ENCODE measurements at regions not wholly inside any gene's neighbourhood (a gene's known extent, or its start where the extent isn't known, plus 50 kb on each side); places are given as distances from the start of the nearest gene placed in this dataset.

DNA sequence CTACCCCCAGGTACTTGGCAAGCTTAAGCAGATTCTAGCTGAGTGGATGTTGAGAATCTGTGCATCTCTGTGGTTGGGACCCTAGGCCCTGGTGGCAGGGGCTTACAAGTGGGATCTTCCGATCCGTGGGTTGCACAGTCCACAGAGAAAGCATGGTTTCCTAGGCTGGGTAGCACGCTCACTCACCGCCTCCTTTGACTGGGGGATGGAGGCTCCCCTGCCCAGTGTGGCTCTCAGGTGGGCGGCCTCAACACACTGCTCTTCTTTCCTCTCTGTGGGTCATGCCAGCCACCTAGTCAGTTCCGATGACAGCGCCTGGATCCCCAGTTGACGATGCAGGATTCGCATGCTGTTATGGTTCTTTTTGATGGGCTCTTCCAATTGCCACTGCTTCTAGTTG lies 639.5 kb upstream of the ADAMTS5 start:
- TF ChIP-seq FOXM1 (IDR thresholded peaks at IDR 0.05; ENCODE audit: borderline replicate concordance) (no peak), ELF4 (IDR thresholded peaks at IDR 0.05) (no peak), FOXK2 (IDR thresholded peaks at IDR 0.05) (no peak), LEF1 (IDR thresholded peaks at IDR 0.05; ENCODE audit: borderline replicate concordance) (no peak), TARDBP (IDR thresholded peaks at IDR 0.05) (no peak), ZNF384 (IDR thresholded peaks at IDR 0.05) (no peak), HDGF (IDR thresholded peaks at IDR 0.05; ENCODE audit: borderline replicate concordance) (no peak), CTBP1 (IDR thresholded peaks at IDR 0.05; ENCODE audit: borderline replicate concordance) (no peak)
- TF ChIP-seq, protein P1, sequence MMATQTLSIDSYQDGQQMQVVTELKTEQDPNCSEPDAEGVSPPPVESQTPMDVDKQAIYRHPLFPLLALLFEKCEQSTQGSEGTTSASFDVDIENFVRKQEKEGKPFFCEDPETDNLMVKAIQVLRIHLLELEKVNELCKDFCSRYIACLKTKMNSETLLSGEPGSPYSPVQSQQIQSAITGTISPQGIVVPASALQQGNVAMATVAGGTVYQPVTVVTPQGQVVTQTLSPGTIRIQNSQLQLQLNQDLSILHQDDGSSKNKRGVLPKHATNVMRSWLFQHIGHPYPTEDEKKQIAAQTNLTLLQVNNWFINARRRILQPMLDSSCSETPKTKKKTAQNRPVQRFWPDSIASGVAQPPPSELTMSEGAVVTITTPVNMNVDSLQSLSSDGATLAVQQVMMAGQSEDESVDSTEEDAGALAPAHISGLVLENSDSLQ (IDR thresholded peaks at IDR 0.05) = no peak

Data from HEK293T (cell line).